ENCODE measurements at regions not wholly inside any gene's neighbourhood (a gene's known extent, or its start where the extent isn't known, plus 50 kb on each side); places are given as distances from the start of the nearest gene placed in this dataset.

GRCh38 chr1:184919892-184920291 lies 54.4 kb downstream of the NIBAN1 start:
- DNase-seq (ENCODE audit: extremely low read depth, low read depth, low spot score), result no peak

DNA sequence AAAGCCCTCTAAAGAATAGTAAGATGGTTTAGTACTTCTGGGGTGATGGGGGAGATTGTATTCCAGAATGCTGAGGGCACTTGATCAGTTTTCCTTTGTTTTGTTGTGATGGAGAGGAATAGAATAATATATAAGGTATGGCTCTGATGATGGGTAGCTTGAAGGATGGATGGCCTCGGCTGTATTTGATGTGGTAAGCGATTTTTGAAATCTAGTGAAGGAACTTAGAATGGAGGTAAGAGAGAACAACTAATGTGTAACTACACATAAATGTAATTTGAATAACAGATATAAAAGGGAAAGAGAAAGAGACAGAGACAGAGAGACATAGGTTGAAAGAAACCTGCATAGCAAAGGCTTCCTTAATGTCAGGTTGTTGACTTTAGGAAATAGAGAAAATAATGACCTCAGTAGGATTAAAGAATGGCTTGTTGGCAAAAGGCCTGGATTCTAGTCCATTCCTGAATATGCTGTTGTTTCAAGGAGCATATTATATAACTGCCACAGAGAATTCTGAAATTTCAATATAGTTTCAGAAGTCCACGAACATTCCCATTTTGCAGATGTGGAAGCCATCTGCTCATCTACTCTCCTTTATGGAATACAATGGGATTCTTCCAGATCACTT lies 58.7 kb downstream of the NIBAN1 start:
- DNase-seq (ENCODE audit: extremely low read depth, low read depth, low spot score), result no peak

DNA sequence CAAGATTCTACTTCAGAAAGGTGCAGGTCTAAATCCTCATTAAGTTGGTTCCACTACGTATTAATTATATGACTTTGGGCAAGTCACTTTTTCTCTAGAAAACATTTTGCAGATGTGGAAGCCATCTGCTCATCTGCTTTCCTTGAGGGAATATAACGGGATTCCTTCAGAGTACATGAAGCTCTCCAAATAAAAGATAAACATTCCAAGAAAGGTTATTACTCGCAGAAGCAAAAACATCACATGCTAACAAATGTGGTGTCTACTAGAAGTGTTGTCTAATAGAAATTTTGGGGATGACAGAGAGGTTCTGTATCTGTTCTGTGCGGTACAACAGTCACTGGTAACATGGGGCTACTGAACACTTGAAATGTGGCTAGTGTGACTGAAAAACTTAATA lies 60.2 kb downstream of the NIBAN1 start:
- DNase-seq (ENCODE audit: extremely low read depth, low read depth, low spot score), result no peak

- DNase-seq (ENCODE audit: extremely low read depth, low read depth, low spot score), result no peak
Observed at GRCh38 chr1:184912392-184912791, 61.9 kb downstream of the NIBAN1 start.

- DNase-seq (ENCODE audit: extremely low read depth, low read depth, low spot score), result no peak
Observed at GRCh38 chr1:184911830-184912229, 62.5 kb downstream of the NIBAN1 start.

GRCh38 chr1:184911103-184911745 lies 63.1 kb downstream of the NIBAN1 start:
- no peak for DNase-seq (ENCODE audit: extremely low read depth, low read depth, low spot score)

- no peak for DNase-seq (ENCODE audit: extremely low read depth, low read depth, low spot score)
Observed at GRCh38 chr1:184910691-184911091, 63.6 kb downstream of the NIBAN1 start.

- DNase-seq (ENCODE audit: extremely low read depth, low read depth, low spot score), result no peak
Observed at GRCh38 chr1:184910005-184910404, 64.3 kb downstream of the NIBAN1 start.

DNA sequence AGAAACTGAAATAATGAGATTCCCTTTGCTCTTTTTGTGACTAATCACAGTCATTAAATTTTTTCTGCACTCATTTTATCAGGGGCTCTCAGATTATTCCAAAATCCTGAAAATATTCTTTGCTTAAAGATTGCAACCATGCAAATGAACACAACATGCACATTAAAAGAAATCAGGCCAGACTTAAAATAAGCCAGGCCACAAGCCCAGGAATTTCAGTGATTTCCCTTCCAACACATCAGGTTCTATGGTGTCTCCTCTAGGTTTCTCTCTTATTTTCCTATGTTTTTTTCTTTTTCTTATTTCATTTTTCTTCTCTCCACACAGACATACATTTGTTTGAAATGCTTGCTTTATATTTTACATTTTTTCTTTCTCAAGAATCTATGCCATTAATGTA lies 65.3 kb downstream of the NIBAN1 start:
- no peak for DNase-seq (ENCODE audit: extremely low read depth, low read depth, low spot score)

- no peak for DNase-seq (ENCODE audit: extremely low read depth, low read depth, low spot score)
Observed at GRCh38 chr1:184908506-184908905, 65.8 kb downstream of the NIBAN1 start.

- DNase-seq (ENCODE audit: extremely low read depth, low read depth, low spot score), result no peak
Observed at GRCh38 chr1:184907500-184907899, 66.8 kb downstream of the NIBAN1 start.

GRCh38 chr1:184906761-184907160 lies 67.5 kb downstream of the NIBAN1 start:
- no peak for DNase-seq (ENCODE audit: extremely low read depth, low read depth, low spot score)

GRCh38 chr1:184905601-184906322 lies 68.5 kb downstream of the NIBAN1 start:
- DNase-seq (ENCODE audit: extremely low read depth, low read depth, low spot score), result no peak

GRCh38 chr1:184903111-184903692 lies 71.1 kb downstream of the NIBAN1 start:
- no peak for DNase-seq (ENCODE audit: extremely low read depth, low read depth, low spot score)

DNA sequence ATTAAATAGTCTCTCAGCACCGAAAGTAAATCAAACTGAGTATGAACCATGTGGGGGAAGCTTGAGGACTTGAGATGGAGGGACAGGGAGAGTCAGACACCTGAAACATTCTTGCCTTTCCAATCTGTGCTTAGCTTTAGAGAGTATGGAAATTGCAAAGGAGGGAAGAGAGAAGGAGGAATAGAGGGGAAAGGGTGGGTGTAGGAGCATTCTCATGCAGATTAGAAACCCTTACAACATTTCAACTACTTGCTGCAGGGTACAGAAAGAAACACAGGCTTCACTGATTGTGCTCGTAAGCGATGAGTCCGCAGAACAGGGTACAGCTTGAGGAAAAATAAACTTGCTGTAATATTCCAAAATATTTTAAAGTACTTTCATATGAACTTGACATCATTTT lies 73.8 kb downstream of the NIBAN1 start:
- no peak for DNase-seq (ENCODE audit: extremely low read depth, low read depth, low spot score)

DNA sequence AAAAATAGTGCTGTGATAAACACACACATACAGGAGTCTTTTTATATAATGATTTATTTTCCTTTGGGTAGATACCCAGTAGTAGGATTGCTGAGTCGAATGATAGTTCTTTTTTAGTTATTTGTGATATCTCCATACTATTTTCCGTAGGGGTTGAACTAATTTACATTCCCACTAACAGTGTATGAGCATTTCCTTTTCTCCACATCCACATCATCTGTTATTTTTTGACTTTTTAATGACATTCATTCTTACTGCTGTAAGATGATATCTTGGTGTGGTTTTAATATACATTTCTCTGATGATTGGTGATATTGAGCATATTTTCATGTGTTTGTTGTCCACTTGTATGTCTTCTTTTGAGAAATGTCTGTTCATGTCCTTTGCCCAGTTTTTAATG lies 78.3 kb downstream of the NIBAN1 start:
- no peak for DNase-seq (ENCODE audit: extremely low read depth, low read depth, low spot score)

DNA sequence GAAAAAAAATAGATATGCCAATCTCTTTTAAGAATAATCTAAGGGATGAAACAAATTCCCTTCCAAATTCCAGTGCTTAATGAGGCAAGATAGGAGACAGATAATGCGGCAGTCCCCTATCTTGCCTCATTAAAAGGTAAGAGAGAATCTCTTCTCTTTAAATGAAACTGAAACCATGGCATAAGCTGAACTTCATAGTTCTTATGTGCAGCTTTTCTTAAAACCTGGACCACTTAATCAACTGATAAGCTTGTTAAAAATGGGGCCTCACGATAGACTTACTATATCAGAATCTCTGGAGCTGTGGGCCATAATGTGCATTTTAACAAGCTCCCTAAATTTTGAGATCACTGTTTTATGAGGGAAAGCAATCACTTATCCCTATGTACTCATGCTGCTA lies 79.2 kb downstream of the NIBAN1 start:
- no peak for DNase-seq (ENCODE audit: extremely low read depth, low read depth, low spot score)

DNA sequence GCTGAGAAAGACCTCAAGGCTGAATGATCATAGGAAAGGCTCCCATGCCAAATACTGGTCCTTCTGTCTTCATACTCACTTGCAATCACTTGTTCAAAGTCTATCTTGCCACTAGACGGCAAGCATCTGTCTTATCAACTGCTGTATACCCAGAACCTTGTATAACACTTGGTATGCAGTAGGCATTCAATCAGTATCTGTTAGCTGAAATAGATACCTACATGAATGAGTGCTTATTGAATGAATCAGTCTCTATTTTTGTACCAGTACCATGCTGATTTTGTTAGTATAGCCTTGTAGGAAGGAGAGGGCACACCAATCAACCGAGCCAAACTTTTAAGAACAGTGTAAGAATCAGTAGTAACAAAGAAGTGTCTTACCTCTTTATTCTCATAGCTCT lies 80.6 kb downstream of the NIBAN1 start:
- no peak for DNase-seq (ENCODE audit: extremely low read depth, low read depth, low spot score)

GRCh38 chr1:184892116-184892515 lies 82.2 kb downstream of the NIBAN1 start:
- no peak for DNase-seq (ENCODE audit: extremely low read depth, low read depth, low spot score)

DNA sequence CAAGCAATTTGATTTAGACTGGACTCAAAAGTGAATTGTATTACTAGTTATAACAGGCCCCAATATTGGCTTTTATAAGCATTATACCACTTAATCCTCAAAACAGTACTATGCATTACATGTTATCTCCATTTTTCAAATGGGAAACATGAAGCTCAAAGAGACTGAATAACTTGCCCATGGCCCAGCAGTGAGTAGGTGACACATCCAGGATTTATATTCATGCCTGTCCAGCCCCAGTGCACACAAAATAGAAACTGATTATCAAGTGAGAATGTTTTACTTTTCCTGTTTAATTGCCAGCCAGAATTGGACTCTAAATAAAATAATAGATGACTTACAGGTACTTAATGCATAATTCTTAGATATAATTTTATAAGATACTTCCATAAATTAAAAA lies 82.9 kb downstream of the NIBAN1 start:
- no peak for DNase-seq (ENCODE audit: extremely low read depth, low read depth, low spot score)

- DNase-seq (ENCODE audit: extremely low read depth, low read depth, low spot score), result no peak
Observed at GRCh38 chr1:184890539-184890973, 83.8 kb downstream of the NIBAN1 start.

- DNase-seq (ENCODE audit: extremely low read depth, low read depth, low spot score), result no peak
Observed at GRCh38 chr1:184889902-184890301, 84.4 kb downstream of the NIBAN1 start.
